NCI-H510A (cell line): ENCODE measurements at regions not wholly inside any gene's neighbourhood (a gene's known extent, or its start where the extent isn't known, plus 50 kb on each side); places are given as distances from the start of the nearest gene placed in this dataset.
A peak's percentile ranks its signal among the peaks of the same experiment; 100 is the strongest.
"Not testable (repeated sequence)": the region's sequence is repeated elsewhere in the genome, so short reads cannot be mapped to it uniquely, and the experiment has no call there.

Experiments used
- DNase-seq: peaks from one replicate; lab custom pipeline; 2025; lab: John Stamatoyannopoulos, UW

DNA sequence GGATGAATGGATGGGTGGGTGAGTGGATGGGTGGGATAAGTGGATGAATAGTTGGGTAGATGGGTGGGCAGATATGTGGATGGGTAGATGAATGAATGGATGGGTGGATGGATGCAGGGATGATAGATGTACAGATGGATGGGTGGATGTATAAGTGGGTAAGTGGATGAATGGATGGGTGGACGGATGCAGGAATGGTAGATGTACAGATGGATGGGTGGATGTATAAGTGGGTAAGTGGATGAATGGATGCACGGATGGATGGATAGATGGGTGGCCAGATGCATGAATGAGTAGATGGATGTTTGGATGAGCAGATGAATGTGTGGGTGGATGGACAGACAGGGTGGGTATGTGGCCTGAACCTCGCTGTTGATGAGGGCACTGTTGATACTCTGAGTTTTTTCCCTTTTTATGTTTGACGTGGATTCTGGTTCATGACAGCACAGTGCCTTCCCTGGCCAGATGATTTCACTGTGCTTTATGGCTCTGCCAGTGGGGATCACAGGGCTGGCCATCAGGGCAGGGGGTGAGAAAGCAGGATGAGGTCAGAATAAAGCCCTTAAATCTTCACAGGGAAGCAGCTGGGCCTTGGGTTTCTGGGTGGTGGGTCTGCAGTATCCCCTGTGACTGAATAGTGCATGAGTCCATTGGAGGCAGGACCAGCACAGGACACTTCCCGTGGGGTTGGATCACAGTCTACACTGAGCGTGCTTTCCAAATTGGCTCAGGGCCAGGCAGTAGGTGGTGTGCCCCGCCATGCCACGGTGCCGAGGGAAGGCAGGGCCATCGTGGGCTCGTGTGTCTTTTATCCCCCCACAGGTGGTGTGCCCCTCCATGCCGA, 213.2 kb downstream of the BANP start:
- not testable (repeated sequence) for DNase-seq

DNA sequence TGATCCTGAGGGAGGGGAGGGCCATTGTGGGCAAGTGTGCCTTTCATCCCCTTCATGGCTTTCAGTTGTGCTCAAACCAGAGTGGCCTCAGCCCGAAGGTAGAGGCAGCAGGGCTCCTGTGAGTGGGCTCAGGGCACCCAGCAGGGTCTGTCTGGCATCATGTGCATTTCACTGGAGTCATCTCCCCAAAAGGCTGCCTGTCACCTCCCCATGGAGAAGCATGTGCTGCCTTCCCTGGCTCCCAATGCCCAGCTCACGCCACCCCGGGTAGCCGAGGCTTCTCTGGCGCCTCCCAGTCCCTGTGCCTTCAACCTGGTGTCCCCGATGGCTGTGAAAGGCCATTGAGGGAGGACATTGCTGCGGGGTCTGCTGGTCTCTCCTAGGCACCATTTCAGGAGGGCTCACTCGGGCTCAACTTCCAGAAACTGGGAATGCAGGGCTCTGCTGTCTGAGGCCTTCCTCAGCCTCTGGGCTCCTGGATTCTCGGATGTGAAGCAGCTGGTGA, 213.9 kb downstream of the BANP start:
- not testable (repeated sequence) for DNase-seq

DNA sequence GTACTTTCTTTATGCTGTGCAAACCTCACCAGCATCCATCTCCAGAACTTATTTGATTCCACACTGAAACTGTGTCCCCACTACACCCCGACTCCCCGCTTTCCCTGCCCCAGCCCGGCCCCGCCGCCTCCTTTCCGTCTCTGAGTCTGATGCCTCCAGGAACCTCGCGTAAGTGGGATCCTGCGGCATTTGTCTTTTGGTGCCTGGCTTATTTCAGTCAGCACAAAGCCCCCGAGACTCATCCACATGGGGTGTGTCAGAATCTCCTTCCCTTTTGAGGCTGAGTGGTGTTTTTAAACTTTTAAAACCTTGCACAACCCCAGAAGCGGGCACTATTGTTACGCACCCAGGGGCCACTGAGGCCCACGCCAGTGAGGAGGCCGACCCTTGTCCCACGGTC, 214.4 kb downstream of the BANP start:
- not testable (repeated sequence) for DNase-seq

DNA sequence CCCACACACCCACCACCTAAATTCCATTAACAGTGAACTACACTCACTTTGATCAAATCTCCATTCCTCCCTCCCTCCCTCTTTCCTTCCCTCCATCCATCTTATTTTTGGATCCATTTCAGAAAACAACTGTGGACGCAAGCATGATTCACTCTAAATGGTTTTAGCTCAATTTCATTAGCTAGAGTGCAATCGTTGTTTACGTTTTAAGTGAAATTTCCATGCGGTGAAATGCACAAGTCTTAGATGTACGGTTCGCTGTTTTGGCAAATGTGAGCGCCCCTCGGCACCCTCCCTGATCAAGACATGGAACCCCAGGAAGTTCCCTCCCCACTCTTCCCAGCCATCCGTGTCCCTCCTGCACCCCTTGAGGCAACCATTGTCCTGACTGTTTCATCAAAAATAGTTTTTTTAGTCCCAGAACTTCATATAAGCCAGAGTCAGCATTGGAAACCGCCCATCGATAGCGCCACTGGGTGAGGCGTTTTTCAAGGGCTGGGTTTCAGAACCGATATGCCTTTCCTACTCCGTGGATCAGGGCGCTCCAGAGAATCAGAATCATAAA, 215.1 kb downstream of the BANP start:
- not testable (repeated sequence) for DNase-seq

DNA sequence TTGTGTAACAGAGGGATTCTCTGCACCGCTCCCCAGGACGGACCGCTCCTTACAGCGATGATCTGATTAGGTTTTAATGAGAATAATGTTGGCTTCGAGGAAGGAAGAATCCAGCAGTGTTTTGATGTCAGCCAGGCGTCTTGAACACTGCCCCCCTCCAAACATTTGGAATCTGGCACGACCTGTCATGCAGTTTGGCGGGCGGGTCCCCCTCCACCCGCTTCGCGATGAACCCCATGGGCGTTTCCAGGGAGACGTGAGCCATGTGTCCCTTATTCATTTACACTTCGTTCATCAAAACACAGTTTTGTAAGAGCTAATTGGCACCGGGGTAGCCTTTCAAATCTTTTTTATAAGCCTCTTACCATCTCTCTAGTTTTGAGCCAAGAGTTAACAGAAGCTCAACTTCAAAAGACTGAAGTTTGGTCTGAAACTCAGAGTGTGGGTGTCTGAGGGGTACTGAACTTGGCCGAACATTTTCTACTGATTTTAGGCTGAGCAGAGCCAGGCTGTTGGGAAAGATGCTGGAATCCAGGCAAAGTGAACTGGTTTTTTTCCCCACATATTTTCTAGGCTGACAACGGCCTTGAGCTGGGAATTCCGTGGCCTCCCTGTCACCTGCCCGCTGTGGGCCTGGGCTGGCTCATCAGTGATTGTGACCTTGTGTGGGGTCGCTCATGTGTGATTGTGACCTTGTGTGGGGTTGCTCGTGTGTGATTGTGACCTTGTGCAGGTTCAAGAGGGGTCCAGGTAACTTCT, 214.8 kb upstream of the ZNF469 start:
- not testable (repeated sequence) for DNase-seq

DNA sequence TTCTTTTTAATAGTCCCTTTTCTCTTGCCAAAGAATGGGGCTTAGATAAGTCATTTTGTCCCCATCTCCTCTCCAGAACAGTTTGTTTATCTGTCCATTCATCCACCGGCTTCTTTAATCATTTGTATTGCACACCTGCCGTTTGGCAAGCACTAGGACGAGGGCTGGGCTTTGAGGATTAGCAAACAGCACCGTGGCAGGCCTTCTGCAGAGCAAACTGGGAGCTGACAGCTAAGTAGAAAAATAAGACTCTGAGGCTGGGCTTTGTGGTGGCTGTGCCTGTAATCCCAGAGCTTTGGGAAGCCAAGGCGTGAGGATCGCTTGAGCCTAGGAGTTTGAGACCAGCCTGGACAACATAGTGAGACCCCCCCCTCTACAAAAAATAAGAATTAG, 214.2 kb upstream of the ZNF469 start:
- DNase-seq: not testable (repeated sequence)

DNA sequence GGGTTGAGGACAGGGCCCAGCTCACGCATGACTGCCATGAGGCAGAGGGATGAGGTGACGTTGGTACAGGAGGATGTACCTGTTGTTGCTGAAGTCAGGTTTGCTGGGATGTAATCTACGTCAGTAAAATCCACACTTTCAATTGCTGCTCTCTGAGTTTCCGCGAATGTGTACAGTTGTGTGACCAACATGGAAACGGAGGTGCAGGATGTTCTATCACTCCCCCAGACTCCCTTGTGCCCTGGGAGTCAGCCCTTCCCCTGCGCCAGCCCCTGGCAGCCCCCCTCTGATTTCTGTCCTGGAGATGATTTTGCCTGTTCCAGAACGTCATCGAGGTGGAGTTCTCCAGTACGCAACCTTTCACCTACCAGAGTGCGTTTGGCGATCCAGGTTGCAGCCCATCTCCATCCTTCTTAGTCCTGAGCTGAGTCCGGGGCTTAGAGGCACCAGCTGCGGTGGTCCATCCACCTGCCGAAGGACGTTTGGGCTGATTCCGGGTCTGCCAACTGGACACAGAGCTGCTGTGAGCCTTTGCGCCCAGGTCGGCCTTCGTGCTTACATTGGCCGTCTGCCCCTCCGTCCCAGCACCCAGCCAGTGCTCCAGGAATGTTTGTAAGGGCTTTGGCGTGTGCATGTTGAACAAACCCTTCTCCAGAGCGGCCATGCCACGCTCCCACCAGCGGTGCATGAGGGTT, 213.5 kb upstream of the ZNF469 start:
- DNase-seq: not testable (repeated sequence)

DNA sequence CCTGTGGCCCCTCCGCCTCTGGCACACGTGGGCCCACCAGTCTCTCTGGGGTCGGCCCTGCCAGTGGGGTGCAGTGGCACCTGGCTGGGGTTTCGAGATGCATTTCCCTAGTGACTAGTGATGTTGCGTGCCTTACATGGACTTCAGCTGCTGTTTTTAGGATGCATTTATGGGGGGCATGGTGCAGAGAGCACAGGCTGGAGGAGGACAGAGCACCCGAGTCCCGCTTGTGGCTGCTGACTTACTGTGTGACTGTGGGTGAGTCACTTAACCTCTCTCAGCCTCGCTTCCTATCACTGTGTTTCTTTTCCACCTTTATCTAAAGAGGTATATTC, 213.0 kb upstream of the ZNF469 start:
- not testable (repeated sequence) for DNase-seq

DNA sequence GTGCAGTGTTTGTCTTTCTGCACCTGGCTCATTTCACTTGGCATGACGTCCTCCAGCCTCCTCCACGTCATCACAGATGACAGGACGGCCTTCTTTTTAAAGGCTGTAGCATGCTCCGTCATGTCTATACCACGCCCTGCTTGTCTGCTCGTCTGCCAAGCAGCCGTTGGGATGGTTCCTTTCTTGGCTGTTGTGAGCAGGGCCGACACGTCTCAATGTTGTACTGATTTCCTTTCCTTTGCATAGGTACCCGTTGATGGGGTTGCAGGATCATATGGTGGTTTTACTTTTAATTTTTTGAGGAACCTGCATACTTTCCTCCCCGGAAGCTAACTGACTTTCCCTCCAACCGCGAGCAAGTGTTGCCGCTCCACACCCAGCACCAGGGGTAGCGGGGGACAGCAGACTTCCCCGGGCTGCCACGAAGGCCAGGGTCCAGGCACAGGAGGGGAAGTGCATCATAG, 212.2 kb upstream of the ZNF469 start:
- peak; percentile 37 for DNase-seq

DNA sequence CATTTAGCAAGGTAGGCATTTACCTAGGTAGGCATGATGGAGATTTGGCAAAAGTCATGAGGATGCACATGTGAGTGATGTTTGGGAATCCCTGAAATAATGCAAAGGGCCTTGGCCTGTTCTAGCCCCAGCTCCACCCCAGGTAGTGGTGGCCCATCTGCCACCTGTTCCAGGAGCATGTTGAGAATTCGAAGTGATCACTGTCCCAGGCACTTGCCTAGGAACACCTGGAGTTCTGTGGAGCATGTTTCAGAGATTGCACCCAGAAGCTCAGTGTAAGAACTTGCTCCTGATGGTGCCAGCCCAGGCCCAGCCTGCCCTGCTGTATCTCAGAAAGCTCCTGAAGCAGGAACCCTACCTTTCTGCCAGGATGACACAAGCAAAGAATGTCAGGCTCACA, 211.6 kb upstream of the ZNF469 start:
- DNase-seq: not testable (repeated sequence)

DNA sequence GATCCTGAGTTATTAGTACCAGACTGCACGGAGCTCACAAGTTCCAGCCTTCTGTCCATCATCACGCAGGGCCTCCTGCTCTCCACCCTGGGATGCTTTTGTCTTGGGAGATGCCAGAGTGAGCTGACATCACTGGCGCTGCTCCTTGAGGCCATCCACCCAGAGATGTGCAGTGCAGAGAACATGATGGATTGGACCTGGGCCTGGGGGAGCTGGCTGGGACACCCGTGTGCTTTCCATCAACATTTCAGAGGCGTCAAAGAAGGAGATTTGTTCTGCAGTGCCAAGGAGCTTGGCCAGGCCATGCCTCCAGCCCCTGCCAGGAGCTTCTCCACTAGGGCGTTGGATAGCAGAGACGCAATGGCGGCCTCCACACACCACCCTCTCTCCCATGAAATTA, 206.6 kb upstream of the ZNF469 start:
- DNase-seq: not testable (repeated sequence)

DNA sequence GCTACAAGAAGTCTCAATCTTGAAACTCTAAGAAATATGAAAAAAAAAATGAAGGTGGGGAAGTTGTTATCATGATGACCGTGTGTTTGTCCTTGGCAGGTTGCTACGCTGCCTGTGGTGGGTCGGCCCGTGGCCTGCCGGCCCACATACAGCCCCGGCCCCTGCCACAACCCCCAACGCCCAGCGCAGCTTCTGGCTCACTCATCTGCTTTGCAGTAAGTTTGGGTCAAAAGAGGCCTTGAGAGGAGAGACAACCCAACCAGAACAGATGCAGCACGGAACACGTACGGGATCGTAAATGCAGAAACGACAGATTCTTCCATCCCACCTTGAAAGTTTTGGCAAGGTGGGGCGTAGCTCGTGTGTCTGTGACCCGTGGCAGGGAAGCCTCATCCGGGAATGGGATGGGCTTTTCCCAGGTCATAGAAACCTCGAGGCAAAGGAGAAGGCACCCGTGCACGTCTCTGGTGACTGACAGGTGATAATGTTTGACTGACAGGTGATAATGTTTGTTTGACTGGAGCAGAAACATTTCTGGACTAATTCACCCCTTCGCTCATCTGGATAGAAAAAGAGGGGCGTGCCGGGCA, 206.1 kb upstream of the ZNF469 start:
- DNase-seq: not testable (repeated sequence)

DNA sequence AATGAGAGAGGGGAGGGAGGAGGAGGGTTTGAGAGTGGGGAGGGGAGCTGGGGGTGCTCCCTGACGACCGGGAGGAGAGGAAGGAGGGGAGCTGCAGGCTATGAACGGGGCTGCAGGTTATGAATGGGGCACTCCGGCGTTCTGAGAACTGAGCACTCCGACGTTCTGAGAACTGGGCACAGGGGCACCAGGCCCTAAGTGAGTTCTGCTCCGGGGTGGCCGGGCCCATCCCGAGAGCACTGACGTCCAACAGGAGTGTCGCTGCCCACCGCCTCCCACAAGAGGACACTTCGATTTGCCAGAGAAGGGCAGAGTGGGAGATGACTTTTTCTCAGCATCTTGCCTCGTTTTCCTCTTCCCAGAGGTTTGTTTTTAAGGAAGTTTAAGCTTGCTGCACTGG, 204.5 kb upstream of the ZNF469 start:
- not testable (repeated sequence) for DNase-seq

DNA sequence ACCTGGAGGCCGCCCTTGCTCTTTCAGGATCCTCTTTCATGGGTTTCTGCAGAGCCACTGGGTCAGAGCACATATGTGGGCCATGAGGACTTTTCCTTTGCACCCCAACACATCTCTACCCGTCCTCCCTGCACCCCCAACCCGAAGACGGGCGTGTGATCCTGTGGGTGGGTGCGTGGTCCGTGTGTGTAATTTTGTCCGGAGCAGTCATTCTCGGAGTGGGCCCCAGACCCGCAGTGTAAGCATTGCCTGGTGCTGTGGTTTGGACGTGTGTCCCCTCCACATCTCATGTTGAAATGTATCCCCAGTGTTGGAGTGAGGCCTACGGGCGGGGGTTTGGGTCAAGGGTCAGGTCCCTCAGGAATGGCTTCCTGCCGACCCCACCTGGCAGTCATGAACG, 203.9 kb upstream of the ZNF469 start:
- DNase-seq: not testable (repeated sequence)

DNA sequence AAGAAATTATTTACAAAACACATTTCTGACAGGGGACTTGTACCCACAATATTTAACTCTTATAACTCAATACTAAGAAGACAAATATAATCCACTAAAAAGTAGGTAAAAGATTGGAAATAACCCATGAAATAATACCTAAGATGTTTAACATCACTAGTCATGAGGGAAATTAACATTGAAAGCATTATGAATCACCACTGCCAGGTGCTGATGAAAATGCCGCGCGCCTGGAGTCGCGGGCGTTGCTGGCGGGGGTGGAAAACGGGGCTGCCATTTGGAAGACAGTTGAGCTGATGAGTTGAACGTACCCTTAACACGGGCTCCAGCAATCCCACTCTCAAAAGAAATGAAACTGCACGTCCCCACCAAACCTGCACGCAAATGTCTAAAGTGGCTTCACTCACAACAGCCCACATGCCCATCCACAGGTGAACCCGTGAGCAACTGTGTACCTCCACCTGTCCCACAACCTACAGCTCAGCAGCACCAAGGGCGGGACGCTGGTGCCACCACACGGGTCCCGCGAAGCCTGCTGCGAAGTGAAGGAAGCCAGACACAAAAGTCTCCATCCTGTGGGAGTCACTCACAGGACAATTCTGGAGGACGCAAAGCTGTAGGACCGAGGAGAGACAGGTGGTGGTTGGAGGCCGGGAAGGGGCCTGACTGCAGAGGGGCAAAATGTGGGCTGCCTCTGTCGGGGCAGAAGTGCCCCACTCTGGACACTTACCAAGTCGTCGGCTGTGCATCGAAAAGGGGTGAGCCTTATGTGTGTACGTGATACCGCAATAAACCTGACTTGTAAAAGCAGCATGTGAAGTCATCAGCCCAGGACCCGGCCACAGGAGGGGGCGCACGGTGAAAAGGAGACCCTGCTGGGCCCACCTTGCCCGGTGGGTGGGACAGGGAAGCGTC, 199.5 kb upstream of the ZNF469 start:
- DNase-seq: not testable (repeated sequence)

DNA sequence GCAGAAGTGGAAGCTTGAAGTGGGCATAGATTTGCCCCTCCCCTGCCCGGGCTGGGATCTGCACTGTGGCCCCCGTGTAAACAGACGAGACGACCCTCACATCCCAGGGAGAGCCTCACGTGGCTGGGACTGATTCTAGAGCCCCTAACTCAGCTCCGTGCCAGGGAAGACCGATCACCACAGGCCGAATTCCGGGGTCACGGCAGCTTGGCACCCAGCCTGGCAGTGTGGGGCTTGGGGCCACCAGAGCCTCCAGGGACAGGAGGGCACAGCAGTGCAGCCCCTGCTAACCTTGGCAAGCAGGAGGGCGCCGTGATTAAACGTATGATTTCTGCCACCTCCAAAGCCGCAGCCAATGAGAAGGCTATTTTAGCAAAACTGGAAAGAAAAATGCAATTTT, 198.7 kb upstream of the ZNF469 start:
- not testable (repeated sequence) for DNase-seq

DNA sequence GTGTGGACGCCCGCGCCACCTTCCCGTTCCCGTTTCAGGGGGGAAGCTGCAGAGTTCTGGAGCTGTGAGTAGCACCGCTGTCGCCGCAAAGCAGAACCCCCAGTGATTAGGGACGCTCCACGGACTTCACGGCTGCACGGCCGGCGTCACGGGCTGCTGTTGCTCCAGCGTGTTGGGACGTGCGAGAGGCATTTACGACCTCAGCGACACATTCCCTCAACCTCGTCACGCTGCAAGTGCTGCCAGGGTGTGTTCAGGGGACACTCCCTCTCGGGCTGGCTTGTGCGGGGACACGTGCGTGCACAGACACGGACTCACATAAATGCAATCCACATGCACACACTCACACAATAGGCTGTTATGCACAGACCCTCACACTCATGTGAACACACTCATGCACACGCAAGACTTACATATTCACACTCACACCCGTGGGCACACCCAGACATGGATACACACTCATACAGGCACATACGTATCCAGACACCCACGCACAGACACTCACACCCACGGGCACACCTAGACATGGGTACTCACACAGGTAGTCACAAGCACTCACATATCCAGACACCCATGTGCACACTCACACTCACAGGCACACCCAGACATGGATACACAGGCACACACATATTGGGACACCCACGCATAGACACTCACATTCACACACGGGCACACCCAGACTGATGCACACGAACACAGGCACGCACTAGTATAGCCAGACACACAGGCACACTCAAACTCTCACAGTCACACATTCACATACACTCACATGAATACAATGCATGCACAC, 198.0 kb upstream of the ZNF469 start:
- DNase-seq: not testable (repeated sequence)

DNA sequence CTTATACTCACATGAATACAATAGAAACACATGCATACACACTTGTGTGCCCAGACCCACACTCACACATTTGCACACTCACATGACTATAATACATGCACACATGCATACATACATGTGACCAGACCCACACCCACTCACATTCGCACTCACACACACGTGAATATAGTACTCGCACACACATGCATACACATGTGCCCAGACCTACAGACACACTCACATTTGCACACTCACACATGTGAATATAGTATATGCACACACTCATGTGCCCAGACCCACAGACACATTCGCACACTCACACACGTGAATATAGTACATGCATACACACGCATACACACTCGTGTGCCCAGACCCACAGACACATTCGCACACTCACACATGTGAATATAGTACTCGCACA, 197.4 kb upstream of the ZNF469 start:
- DNase-seq: not testable (repeated sequence)
